ENCODE measurements at regions not wholly inside any gene's neighbourhood (a gene's known extent, or its start where the extent isn't known, plus 50 kb on each side); places are given as distances from the start of the nearest gene placed in this dataset.

DNA sequence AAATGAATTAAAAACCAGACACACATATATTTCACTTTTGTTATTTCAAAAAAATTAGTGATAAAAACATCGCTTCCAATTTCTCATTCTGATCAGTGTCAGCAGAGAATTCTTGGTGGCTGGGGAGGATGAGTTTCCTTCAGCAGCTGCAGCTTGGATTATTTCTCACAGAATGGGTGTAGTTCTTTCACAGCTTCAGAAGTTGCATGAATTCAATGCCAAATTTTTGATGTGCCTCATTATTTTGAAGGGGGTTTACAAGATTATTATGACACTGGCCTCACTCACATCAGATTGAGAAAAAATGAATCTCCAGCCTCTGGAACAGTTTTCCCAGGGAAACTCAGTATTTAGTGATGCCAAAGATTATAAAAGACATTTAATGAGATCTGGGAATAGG lies 184.9 kb upstream of the WDFY3 start:
- TF ChIP-seq, protein P1, sequence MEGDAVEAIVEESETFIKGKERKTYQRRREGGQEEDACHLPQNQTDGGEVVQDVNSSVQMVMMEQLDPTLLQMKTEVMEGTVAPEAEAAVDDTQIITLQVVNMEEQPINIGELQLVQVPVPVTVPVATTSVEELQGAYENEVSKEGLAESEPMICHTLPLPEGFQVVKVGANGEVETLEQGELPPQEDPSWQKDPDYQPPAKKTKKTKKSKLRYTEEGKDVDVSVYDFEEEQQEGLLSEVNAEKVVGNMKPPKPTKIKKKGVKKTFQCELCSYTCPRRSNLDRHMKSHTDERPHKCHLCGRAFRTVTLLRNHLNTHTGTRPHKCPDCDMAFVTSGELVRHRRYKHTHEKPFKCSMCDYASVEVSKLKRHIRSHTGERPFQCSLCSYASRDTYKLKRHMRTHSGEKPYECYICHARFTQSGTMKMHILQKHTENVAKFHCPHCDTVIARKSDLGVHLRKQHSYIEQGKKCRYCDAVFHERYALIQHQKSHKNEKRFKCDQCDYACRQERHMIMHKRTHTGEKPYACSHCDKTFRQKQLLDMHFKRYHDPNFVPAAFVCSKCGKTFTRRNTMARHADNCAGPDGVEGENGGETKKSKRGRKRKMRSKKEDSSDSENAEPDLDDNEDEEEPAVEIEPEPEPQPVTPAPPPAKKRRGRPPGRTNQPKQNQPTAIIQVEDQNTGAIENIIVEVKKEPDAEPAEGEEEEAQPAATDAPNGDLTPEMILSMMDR (IDR thresholded peaks at IDR 0.05; ENCODE audit: low read length), result no peak
- TF ChIP-seq EZH2 (optimal IDR thresholded peaks at IDR 0.05; ENCODE audit: low read depth, low read length), result no peak
